ENCODE measurements at regions not wholly inside any gene's neighbourhood (a gene's known extent, or its start where the extent isn't known, plus 50 kb on each side); places are given as distances from the start of the nearest gene placed in this dataset.

DNA sequence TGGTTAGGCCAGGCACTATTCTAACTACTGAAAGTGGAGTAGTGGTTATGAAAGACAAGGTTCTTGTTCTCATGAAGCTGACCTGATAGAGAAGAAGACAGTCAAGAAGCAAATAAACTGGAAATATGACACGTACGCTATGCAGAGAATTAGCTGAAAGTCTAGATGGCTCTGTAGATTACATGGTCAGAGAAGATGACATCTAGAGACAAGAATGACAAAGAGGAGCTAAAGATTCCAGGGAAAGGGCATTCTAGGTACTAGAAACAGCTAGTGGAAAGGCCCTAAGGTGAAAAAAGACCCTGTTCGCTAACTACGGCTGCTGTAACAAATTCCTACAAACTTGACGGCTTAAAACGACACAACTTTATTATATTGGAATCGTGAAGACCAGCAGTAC, 68.0 kb upstream of the NRIP1 start:
- TF ChIP-seq, protein P1, sequence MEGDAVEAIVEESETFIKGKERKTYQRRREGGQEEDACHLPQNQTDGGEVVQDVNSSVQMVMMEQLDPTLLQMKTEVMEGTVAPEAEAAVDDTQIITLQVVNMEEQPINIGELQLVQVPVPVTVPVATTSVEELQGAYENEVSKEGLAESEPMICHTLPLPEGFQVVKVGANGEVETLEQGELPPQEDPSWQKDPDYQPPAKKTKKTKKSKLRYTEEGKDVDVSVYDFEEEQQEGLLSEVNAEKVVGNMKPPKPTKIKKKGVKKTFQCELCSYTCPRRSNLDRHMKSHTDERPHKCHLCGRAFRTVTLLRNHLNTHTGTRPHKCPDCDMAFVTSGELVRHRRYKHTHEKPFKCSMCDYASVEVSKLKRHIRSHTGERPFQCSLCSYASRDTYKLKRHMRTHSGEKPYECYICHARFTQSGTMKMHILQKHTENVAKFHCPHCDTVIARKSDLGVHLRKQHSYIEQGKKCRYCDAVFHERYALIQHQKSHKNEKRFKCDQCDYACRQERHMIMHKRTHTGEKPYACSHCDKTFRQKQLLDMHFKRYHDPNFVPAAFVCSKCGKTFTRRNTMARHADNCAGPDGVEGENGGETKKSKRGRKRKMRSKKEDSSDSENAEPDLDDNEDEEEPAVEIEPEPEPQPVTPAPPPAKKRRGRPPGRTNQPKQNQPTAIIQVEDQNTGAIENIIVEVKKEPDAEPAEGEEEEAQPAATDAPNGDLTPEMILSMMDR (IDR thresholded peaks at IDR 0.05; ENCODE audit: insufficient read depth, low read depth, low read length): no peak
- TF ChIP-seq EZH2 (IDR thresholded peaks at IDR 0.05; ENCODE audit: insufficient read depth, low read length): no peak

All from astrocyte (in vitro differentiated cells and primary cell).